HG02763 (cell line): ENCODE measurements at regions not wholly inside any gene's neighbourhood (a gene's known extent, or its start where the extent isn't known, plus 50 kb on each side); places are given as distances from the start of the nearest gene placed in this dataset.
"Not testable (repeated sequence)": the region's sequence is repeated elsewhere in the genome, so short reads cannot be mapped to it uniquely, and the experiment has no call there.

ENCODE experiments used
- ATAC-seq: cut with Tn5 transposase; IDR thresholded peaks from one replicate; pipeline ENCODE4 v1.9.1; 2021; ENCODE audit warnings: mild to moderate bottlenecking, moderate library complexity; ENCODE audit not compliant: unreplicated experiment

- ATAC-seq, result not testable (repeated sequence)
Observed at GRCh38 chr15:44848859-44849258, 107.6 kb upstream of the TERB2 start.

DNA sequence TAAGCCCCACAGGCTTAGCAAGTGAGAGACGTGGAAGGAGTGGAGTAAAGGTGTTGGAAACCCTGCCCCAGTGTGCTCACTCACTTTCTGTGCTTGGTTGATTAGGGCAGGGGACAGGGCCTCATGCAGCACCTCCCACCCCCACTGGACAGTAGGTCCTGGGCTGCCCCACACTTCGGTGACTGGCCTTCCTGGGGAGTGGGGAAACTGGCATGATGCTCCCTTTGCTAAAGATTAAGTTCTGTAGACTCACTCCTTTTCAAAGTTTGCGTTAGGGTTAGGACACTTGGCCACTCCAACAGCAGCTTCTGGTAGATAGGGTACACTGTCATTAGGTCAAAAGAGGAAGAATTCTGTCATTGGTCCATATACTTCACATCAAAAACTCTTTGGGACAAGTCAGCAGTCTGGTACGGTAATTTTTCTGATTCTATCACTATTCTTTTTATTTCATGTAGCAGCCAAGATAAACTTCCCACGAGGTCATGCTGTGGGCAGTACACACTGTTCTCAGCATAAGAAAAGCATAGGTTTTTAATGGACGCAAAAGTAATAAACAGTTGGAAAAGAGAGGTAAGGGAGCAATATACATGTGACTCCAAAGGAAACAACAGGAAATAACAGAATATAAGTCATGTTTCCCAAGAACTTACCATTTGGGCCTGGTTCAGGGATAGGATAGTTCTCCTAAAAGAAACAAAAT is 106.6 kb upstream of the TERB2 start:
- not testable (repeated sequence) for ATAC-seq

DNA sequence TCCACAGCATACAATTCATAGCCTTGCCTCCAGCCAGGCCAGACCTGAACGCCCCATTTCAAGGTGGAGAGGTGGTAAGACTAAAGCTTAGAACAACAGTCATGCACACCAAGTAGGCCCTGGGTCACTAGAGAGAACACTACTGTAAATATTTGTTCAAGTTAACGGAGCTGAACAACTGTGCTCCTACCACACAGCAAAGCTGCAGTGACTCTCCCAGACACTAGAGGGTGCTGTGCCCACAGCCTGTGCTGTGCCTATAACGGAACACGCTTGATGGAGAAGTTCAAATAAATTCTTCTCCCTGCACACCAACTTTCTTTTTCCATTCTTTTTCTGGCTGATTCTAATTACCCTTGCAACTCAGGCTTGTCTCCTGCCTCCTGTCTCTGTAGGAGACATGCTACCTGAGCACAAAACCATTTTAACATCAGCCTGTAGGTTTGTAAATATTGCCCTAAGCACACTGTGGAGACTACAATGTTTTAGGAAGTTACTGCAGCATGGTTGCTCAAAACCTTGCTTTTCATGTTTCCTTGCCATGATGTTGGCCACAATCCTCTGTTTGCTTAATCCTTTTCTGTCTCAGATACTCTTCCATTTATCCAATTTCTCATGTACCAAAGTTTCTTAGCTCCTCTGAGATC is 103.1 kb upstream of the TERB2 start:
- ATAC-seq, result peak; percentile 63

GRCh38 chr15:44854696-44855095 is 101.8 kb upstream of the TERB2 start:
- ATAC-seq, result not testable (repeated sequence)

DNA sequence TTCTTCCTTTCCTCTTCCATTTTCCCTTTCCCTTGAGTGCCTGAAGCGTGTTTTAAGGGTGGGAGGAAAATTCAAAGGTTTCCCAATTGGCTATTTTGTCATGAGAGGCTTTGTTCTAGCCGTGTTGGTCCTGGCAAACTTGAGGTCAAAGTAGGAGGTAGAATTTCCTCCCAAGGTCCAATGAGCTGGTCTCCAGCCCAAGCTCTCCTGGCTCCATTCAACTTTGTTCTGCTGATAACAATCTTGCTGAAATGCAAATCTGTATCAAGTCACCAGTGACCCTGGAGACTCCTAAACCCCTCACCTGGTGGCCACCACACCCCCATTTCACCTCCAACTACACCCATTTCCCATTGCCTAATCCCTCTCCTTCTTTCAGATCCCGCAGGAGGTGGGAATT is 100.2 kb upstream of the TERB2 start:
- ATAC-seq, result not testable (repeated sequence)

DNA sequence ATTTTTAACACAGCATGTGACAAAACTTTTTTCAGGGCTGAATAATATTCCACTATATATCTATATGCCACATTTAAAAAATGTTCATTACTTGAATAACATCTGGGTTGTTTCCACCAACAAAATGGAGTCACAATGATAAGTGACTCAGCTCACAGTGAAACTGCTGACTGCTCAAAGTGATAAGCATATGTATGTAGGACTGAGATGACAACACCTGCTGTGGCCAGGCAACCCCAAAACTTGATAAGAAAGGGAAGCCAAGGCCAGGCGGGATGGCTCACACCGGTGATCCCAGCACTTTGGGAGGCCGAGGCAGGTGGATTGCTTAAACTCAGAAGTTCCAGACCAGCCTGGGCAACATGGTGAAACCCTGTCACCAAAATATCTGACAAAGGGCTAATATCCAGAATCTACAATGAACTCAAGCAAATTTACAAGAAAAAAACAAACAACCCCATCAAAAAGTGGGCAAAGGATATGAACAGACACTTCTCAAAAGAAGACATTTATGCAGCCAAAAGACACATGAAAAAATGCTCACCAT is 99.2 kb upstream of the TERB2 start:
- not testable (repeated sequence) for ATAC-seq

DNA sequence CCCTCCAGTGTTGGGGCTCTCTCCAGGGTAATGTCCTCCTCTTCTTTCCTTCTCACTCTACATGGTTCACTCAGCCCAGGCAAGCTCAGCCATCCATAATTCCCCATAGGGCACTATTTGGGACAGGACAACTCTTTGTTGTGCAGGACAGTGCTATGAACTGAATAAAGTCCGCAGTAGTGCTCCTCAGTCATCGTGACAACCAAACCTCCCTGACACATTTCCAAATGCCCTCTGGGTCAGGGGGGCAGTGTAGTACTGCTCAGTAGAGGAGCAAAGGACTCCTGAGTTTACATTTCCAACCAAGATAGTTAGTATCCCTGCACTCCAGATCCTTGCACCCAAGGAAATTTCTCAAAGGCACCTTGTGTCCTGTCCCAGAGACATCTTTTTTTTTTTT is 97.4 kb upstream of the TERB2 start:
- not testable (repeated sequence) for ATAC-seq

GRCh38 chr15:44860168-44860567 is 96.3 kb upstream of the TERB2 start:
- ATAC-seq, result not testable (repeated sequence)

GRCh38 chr15:44861439-44861910 is 95.0 kb upstream of the TERB2 start:
- ATAC-seq, result no peak

DNA sequence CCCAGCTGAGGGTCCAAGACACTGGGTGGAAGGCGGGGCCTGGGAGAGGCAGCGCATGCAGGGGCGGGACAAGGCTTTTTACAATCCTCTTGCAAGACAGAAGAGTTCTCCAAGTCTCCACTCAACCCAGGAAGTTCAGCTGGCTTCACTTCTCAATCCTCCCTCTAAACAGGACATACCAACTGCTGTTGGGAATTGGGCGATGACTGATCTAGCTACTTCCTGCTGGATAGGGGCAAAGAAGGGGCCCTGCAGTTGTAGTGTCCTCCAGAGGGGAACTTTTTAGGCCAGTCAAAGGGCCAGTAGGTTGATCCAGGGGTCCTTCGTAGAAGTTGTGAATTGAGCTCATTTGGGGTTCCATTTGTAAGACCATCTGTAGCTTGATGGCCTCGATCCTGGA is 94.6 kb upstream of the TERB2 start:
- no peak for ATAC-seq

- ATAC-seq, result not testable (repeated sequence)
Observed at GRCh38 chr15:44862866-44863265, 93.6 kb upstream of the TERB2 start.

GRCh38 chr15:44868100-44868499 is 88.4 kb upstream of the TERB2 start:
- not testable (repeated sequence) for ATAC-seq

DNA sequence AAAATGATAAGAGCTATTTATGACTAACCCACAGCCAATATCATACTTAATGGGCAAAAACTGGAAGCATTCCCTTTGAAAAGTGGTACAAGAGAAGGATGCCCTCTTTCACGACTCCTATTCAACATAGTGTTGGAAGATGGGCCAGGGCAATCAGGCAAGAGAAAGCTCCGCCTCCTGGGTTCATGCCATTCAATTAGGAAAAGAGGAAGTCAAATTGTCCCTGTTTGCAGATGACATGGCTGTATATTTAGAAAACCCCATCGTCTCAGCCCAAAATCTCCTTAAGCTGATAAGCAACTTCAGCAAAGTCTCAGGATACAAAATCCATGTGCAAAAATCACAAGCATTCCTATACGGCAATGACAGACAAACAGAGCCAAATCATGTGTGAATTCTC is 86.4 kb upstream of the TERB2 start:
- ATAC-seq, result not testable (repeated sequence)

DNA sequence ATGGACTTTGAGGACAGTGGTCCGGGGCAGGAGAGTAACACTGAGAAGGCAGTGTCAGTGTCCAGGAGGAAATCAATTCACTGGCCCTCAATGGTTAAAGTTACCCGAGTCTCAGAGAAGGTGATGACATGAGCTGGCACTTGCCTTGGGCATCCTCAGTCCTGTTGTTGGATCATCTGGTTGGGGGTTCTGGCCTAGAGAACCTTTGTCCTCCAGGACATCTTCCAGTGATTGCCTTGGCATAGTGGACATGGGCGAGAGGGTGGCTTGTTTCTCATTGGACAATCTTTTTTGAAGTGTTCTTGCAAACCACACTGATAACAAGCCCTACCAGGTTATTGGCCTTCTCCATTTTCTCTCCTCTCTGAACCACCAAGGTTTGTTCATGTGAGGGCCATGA is 83.4 kb upstream of the TERB2 start:
- no peak for ATAC-seq

DNA sequence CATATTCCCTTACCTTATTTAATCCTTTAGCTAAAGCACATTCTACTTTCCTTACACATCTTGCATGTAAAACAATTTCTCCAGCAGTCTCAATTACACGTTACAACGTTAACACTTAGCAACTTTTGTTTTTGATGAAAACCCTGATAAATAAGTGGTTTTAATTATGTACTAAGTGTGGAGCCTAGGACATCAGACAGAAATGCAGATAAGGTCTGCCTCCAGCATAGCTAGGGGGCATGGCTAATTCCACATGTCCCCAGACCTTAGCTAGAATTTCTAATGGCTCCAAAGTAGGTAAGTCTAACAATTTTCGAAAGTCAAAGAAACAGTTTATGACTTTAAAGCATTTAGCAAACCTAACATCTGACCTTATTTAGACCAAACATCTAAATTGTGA is 77.4 kb upstream of the TERB2 start:
- ATAC-seq, result no peak

- ATAC-seq, result peak; percentile 70
Observed at GRCh38 chr15:44882499-44882968, 74.0 kb upstream of the TERB2 start.

DNA sequence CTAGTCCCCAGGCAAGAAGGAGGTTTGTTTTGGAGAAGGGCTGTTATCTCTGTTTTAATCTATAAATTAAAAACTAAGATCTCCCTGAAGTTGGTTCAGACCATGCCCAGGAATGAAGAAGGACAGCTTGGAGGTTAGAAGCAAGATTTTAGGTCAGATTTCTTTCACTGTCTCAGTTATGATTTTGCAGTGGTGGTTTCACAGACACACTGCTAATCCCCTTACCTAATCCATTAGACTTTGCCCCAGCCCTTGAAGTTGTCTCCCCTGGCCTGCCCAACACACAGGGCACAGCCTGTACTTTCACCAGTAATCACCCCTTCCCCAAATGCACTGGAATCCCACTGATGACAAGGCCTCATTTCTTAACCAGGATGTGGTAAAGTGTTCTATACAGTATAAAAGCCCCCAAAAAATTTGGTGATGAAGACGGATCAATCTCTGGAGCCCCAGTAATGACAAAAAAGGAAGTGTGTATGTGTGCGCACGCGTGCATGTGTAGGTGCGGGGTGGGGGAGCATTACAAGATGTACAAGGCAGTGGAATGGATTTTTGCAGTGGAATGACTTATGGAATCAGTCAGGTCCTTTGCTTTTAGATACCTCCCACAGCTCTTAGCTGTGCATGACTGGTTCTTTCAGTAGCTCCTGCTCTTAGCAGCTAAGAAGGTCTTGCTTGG is 73.1 kb upstream of the TERB2 start:
- ATAC-seq, result no peak

- ATAC-seq, result not testable (repeated sequence)
Observed at GRCh38 chr15:44898890-44899651, 57.4 kb upstream of the TERB2 start.

DNA sequence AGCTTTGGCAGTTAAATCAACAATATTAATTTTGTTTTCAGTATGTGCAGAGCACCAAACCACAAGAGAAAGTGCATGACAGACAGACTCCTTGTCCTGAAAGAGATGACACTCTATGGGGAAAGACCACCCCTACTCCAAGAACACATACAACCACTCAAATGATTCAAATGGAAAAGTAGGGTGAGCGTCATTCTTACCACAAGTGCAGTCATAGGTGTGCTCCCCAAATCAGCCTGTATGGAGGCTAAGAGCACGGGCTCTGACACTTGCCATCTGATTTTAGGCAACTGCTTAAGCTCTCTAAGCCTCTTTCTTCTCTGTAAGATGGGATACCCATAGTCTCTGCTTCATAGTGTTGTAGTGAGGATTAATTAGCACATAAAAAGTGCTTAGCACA is 56.7 kb upstream of the TERB2 start:
- ATAC-seq, result not testable (repeated sequence)

DNA sequence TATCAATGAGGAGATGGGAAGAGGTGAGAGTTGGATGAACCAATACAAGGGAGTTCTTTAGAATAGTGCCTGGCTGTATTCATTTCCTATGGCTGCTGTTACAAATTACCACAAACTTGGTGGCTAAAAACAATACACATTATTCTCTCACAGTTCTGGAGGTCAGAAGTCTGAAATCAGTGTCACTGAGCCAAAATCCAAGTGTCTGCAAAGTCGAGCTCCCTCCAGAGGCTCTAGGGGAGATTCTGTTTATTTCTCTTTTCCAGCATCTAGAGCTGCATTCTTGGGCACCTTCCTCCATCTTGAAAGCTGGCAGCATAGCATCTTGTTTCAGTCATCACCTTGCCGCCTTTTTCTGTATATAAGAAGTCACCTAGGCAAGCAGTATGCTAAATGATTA is 55.7 kb upstream of the TERB2 start:
- not testable (repeated sequence) for ATAC-seq

DNA sequence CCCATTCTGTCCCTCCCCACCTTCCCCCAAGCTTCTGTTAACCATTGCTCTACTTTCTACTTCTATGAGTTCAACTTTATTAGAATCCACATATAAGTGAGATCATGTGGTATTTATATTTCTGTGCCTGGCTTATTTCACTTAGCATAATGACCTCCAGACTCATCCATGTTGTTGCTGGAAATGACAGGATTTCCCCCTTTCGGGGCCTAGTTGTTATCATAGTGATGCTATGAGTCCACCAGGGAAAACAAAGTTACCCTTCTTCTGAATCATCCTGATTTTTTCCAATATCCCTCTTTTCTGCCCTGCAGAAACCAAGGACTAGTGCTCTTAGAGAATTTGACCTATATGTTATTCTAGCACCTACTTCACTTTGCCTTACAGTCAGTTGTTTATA is 53.2 kb upstream of the TERB2 start:
- not testable (repeated sequence) for ATAC-seq
